ENCODE measurements at regions not wholly inside any gene's neighbourhood (a gene's known extent, or its start where the extent isn't known, plus 50 kb on each side); places are given as distances from the start of the nearest gene placed in this dataset.

DNA sequence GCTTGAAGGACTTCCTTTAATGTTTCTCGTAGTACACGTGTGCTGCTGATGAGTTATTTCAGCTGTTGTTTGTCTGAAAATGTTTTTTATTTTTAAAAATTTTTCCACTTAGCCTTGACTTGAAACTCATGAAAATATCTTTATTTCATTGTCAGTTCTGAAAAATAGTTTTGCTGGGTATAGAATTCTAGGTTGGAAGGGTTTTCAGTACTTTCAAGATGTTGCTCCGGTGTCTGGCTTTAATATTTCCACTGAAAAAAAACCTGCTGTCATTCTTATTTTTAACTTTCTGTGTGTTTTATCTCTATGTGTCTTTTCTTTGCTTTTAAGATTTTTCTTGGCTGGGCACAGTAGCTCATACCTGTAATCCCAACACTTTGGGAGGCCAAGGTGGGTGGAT lies 103.8 kb downstream of the UNCX start:
- TF ChIP-seq POLR2A (IDR thresholded peaks at IDR 0.05): no peak
- TF ChIP-seq, protein P1, sequence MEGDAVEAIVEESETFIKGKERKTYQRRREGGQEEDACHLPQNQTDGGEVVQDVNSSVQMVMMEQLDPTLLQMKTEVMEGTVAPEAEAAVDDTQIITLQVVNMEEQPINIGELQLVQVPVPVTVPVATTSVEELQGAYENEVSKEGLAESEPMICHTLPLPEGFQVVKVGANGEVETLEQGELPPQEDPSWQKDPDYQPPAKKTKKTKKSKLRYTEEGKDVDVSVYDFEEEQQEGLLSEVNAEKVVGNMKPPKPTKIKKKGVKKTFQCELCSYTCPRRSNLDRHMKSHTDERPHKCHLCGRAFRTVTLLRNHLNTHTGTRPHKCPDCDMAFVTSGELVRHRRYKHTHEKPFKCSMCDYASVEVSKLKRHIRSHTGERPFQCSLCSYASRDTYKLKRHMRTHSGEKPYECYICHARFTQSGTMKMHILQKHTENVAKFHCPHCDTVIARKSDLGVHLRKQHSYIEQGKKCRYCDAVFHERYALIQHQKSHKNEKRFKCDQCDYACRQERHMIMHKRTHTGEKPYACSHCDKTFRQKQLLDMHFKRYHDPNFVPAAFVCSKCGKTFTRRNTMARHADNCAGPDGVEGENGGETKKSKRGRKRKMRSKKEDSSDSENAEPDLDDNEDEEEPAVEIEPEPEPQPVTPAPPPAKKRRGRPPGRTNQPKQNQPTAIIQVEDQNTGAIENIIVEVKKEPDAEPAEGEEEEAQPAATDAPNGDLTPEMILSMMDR (IDR thresholded peaks at IDR 0.05 in 4 of 5, conservative IDR thresholded peaks at IDR 0.05 in 1 of 5): no peak

Data from gastrocnemius medialis (tissue), 4 donors.